ENCODE measurements at regions not wholly inside any gene's neighbourhood (a gene's known extent, or its start where the extent isn't known, plus 50 kb on each side); places are given as distances from the start of the nearest gene placed in this dataset.

- no peak for DNase-seq (ENCODE audit: low spot score)
These were observed 142.9 kb upstream of the WNT4 start for GRCh38 chr1:22285549-22286396.

DNA sequence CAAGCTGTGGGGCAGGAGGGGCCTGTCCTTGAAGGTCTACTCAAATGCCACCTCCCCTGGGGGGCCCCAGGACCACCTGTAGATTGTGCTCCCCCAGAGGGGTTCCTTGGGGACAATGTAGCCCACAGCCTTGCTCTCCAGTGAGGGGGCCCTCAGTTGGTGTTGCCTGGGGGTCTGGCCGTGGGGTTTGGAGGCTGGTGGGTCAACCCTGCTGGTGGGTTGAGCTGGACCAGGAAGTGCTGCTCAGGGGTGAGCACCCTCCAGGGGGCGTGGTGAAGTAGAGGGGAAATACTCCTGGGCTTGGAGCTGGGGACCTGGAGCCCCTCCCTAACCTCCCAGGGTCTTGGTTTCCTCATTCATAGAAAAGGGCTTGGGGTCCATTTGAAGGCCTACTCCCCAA lies 143.6 kb upstream of the WNT4 start:
- no peak for DNase-seq (ENCODE audit: low spot score)

DNA sequence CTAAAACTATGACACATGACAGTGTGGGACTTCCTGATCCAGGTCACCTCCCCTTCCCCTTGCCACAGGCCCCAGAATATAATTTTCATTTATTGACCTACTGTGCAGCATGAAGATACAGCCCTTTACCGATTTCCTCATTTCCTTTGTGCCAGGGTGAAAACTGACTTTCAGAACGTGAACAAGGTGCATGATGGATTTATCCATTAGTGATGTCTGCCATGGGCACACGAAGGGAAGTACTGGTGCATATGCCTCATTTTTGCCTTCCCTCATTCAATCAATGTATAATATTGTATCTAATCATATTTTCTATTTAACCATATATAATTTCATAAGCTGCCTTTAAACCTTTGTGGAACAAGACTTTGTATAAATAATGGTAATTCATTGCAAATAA lies 144.4 kb upstream of the WNT4 start:
- no peak for DNase-seq (ENCODE audit: low spot score)

DNA sequence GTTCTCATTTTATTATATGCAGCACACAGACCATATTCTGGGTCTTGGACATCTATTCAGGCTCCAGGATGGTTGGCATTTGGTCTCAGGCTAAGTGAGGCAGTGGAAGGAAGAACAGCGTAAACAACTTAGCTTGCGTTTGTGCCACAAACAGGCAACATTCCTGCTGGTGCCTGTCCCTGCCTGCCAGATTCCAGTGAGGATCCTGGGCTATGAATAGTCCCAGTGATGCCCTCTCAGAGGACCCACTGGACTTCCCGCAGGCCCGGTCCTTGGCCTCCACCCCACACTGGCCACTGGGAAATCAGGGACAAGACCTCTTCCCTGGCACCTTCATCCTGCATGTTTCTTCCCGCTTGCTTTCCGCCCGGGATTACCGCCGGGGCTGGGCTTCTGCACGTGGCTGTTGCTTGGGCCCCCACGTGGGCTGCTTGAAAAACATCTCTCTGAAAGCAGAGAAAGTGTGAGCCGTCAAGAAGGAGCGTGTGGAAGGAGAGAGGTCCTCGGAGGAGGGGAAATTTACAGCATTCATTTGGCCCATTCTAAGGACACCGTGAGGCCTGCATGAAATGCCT lies 145.1 kb upstream of the WNT4 start:
- DNase-seq (ENCODE audit: low spot score) = no peak

DNA sequence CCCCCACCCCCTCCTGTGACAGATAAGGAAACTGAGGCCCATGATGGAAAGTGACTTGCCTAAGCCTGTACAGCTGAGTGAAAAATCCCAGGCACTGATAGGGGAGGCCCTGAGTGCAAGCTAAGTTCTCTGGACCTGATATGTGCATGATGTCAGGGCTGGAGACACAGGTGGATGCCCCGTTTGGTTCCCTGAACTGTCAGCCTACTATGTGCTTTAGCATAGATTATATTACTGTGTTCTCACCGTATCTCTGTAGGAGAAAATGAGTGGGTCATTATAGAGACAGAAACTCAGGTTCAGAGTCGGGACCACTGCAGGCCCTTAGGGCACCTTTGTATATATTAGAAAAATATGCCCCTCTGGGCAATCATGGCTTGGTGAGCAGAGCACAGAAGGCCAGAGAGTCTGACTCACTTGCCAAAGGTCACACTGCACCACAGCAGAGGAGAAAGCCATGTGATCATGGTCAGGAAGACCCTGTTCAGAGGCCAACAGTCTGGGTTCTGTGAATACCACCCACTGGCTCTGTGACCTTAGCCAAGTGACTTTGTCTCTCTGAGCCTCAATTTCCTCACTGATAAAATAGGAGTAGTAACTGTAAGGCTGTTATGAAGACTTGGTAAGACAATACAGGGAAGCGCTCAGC lies 145.8 kb upstream of the WNT4 start:
- DNase-seq (ENCODE audit: low spot score) = no peak

DNA sequence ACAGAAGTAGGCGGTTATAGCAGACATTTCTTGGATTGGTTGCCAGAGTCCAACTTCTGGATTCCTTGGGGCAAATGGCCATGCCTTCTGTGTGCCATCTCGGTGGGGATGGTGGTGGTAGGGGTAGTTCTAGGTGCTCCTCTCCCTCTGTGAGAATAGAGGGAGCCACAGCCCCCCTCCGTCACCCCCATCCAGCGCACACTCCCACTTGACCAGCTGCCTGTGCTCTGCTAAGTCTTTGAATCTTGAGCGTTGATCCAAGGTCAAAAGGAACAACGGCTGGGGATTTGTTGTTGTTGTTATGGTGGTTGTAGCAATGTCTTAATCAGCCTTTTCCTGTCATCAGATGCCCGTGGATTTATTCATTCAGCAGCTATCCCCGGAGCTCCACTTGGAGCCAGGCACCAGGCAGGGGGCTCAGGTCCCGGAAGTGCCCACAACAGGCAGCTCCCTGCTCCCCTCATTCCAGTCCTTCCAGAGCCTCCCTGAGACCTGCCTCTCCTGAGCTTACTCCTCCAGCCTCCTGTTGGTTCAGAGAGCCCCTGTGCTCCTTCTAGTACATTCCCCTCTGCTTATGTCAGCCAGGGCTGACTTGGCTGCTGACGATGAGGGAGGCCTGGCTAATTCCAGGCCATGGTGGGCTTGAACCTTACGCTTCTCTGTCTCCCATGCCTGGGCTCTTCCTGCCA lies 146.6 kb upstream of the WNT4 start:
- no peak for DNase-seq (ENCODE audit: low spot score)

DNA sequence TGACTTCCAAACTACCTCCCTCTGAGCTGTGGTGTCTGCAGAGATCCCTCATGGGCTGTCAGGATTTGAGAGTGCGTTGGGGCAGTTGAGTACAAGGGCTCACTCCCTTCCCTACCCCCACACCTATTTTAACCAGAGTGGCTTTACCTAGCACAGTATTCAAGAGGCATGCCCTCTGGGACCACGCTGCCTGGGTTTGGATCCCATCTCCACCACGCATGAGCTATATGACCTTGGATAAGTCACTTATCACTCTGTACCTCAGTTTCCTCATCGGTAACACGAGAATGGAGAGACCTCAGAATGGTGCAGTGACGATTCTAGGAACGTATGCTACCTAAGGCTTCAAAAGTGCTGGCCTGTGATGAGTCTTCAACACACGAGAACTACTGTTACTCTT lies 147.3 kb upstream of the WNT4 start:
- no peak for DNase-seq (ENCODE audit: low spot score)

DNA sequence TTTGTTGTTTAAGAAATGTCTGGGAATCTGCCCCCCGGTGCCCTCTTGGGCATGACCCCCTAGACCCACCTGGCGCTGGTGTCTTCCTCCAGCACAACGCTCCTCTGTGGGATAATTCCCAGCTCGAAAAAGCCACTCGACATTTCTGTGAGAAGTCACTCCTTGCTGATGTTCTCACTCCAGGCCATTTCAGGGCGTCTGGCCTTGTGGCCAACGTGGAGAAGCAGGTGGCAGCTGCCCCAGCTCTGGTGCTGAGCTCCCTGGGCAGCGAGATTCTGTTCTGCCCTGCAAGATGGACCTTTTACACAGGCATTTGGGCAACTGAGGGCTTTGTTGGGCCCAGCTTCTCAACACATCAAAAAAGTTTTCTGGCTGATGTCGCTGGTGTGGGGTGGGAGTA lies 147.7 kb upstream of the WNT4 start:
- DNase-seq (ENCODE audit: low spot score) = no peak

DNA sequence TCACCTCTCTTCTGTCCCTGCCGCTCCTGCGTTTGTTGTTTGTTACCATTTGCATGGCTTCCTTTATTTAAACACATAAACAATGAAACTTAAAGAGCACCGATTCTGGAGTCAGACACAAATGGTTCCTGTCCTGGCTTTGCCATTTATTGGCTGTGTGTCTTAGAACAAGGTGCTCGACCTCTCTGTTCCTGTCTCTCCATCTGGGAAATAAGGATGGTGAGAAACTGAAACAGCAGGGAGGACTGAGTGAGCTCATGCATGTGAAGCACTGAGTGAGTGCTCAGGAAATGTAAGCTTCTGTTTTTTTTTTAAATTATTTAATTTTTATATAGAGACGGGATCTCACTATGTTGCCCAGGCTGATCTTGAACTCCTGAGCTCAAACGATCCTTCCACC lies 148.2 kb upstream of the WNT4 start:
- no peak for DNase-seq (ENCODE audit: low spot score)

DNA sequence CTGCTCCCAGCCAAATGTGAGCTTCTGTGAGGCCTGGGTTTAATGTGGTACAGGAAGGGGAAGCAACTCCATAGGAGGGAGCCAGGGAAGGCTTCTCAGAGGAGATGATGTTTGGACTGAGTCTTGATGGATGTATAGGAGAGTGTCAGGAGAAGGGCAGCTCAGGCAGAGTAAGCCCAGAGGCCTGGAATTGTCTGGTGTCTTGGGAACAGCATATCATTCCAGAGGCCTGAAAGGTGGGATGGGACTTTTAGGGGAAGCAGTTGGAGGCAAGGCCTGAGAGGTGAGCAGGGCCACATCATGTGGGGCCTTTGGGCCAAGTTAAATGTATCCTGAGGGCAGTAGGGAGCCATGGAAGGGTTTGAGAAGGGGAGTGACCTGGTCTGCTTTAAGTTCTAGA lies 148.6 kb upstream of the WNT4 start:
- no peak for DNase-seq (ENCODE audit: low spot score)

DNA sequence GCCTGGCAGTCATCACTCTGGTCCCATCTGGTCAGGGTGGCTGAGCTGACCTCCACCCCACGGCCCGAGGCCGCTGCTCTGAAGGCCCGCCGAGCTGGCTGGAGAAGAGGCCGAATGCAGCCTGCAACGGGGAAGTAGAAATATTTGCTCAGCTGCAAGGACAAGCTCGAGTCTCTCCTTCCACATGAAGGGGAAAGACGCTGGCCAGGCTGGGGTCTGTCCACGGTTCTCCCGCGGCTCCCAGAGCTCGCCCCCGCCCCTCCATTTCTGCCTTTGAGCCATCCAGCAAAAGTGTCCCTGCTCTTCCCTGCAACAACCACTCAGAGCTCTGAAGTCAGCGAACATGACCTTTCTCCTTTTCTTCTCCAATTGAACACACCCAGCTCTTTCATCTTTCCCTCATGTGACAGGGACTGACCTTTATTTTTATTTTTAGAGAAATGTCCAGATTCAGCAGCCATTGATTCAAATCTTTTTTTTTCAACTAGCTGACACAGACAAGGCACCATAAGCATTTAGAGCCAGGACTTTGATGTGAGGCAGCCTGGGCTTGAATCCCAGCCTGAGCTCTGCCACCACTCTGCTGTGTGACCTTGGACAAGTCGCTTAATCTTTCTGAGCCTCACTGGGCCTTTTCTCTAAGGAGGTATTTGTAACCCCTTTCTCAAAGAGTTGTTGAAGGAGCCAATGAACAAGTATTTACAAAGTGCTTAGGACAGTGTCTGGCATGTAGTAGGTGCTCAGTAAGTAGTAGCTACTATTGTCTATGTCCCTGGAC lies 149.3 kb upstream of the WNT4 start:
- DNase-seq (ENCODE audit: low spot score) = no peak

DNA sequence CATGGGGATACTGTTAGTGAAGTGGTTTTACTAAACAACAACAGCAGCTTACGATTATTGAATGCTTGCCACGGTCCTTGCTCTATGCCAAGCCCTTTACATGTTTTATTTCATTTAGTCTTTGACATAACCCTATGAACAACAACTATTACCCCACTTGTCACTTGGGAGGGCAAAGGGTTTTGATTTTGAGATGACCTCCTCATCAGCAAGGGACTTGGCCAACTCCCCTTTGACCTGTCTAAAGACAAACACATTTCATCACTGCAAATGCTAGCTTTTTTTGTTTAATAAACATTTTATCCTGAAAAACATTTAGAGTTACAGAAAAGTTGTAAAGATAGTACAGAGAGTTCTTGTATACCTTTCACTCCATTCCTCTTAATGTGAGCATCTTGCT lies 152.5 kb upstream of the WNT4 start:
- no peak for DNase-seq (ENCODE audit: low spot score)

DNA sequence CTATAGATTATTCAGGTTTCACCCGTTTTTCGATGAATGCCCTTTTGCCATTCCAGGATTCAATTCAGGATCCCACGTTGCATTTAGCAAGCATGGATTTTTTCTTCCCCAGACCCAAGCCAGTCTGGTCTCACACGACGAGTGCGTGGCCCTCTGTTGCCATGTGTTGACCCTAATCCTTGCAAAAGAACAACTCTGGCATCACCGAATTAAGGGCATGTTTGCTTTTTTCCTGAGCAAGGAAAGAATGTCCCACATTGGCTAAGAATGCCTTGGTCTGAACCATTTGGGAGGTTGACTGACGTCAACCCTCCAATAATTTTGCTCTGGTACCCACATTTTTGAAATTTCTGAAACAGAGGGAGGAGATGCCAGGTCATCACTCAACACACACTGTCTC lies 153.0 kb upstream of the WNT4 start:
- DNase-seq (ENCODE audit: low spot score) = no peak

GRCh38 chr1:22296701-22297591 lies 154.0 kb upstream of the WNT4 start:
- no peak for DNase-seq (ENCODE audit: low spot score)

- DNase-seq (ENCODE audit: low spot score) = no peak
These were observed 153.7 kb upstream of the ZBTB40 start for GRCh38 chr1:22297999-22298398.

DNA sequence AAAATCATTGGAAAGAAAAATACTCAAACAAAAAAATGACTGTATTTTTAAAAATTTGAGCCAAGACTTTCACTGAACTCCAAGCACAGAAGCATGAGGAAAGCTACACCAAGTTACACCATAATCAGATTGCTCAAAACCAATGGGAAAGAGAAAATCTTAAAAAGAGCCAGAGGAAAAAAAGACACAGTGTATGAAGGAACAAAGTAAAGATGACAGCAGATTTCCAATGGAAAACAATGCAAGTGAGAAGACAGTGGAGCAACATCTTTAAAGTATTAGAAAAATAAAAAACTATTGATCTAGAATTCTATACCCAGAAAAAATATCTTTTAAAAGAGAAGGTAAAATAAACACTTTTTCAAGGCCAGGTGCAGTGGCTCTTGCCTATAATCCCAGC lies 147.8 kb upstream of the ZBTB40 start:
- no peak for DNase-seq (ENCODE audit: low spot score)

- DNase-seq (ENCODE audit: low spot score) = no peak
These were observed 142.1 kb upstream of the ZBTB40 start for GRCh38 chr1:22309572-22309971.

- DNase-seq (ENCODE audit: low spot score) = no peak
These were observed 140.2 kb upstream of the ZBTB40 start for GRCh38 chr1:22311461-22311860.

GRCh38 chr1:22313321-22313720 lies 138.3 kb upstream of the ZBTB40 start:
- DNase-seq (ENCODE audit: low spot score) = no peak

- no peak for DNase-seq (ENCODE audit: low spot score)
These were observed 136.9 kb upstream of the ZBTB40 start for GRCh38 chr1:22314706-22315105.
